Uterus (tissue), 2 donors: ENCODE measurements at regions not wholly inside any gene's neighbourhood (a gene's known extent, or its start where the extent isn't known, plus 50 kb on each side); places are given as distances from the start of the nearest gene placed in this dataset.

Experiments
- CTCF ChIP-seq, 4 experiments: fragments of 200-600 bp in 2 of 4; fragments of 450-650 bp in 2 of 4; sonication (generic) in 2 of 4; IDR thresholded peaks; one replicate each; pipeline ENCODE4 v1.5.1; 2016 to 2019; ENCODE audit warnings: antibody characterized with exemption in 4 of 4, mild to moderate bottlenecking in 2 of 4, moderate library complexity in 1 of 4
- POLR2A ChIP-seq, 2 donors: fragments of 450-650 bp; IDR thresholded peaks; one replicate each; pipeline ENCODE4 v1.6.1; 2016; ENCODE audit warnings: antibody characterized with exemption in 2 of 2, mild to moderate bottlenecking in 1 of 2, moderate library complexity in 1 of 2

- TF ChIP-seq CTCF (IDR thresholded peaks at IDR 0.05) (no peak), POLR2A (IDR thresholded peaks at IDR 0.05) (no peak)
Measured at GRCh38 chr10:88100281-88100680, 236.9 kb downstream of the PTEN start.
